MM.1S (cell line): ENCODE measurements at regions not wholly inside any gene's neighbourhood (a gene's known extent, or its start where the extent isn't known, plus 50 kb on each side); places are given as distances from the start of the nearest gene placed in this dataset.

Experiments
- CTCF ChIP-seq: fragments of 300-600 bp; sonication (generic); IDR thresholded peaks from 2 replicates; pipeline ENCODE4 v1.5.1; 2016; ENCODE audit warnings: antibody characterized with exemption, low read length, mixed read lengths
- EZH2phosphoT487 ChIP-seq: fragments of 300-600 bp; sonication (generic); IDR thresholded peaks from 2 replicates; pipeline ENCODE4 v1.6.1; 2018; ENCODE audit warnings: antibody characterized with exemption, low read length

- TF ChIP-seq CTCF = no peak
- no peak for TF ChIP-seq EZH2phosphoT487
Observed at GRCh38 chr11:134667175-134667500, 255.1 kb upstream of the B3GAT1 start.
